ENCODE measurements at regions not wholly inside any gene's neighbourhood (a gene's known extent, or its start where the extent isn't known, plus 50 kb on each side); places are given as distances from the start of the nearest gene placed in this dataset.

GRCh38 chr1:218752126-218752525, 407.0 kb downstream of the TGFB2 start:
- DNase-seq (ENCODE audit: low read depth in 4 of 4, low spot score in 3 of 4): no peak

GRCh38 chr1:218754477-218754876, 409.3 kb downstream of the TGFB2 start:
- DNase-seq (ENCODE audit: low read depth in 4 of 4, low spot score in 3 of 4): no peak

- no peak for DNase-seq (ENCODE audit: low read depth in 4 of 4, low spot score in 3 of 4)
Observed at GRCh38 chr1:218755128-218755527, 410.0 kb downstream of the TGFB2 start.

GRCh38 chr1:218759795-218760194, 413.9 kb upstream of the LYPLAL1 start:
- DNase-seq (ENCODE audit: low read depth in 4 of 4, low spot score in 3 of 4): no peak

DNA sequence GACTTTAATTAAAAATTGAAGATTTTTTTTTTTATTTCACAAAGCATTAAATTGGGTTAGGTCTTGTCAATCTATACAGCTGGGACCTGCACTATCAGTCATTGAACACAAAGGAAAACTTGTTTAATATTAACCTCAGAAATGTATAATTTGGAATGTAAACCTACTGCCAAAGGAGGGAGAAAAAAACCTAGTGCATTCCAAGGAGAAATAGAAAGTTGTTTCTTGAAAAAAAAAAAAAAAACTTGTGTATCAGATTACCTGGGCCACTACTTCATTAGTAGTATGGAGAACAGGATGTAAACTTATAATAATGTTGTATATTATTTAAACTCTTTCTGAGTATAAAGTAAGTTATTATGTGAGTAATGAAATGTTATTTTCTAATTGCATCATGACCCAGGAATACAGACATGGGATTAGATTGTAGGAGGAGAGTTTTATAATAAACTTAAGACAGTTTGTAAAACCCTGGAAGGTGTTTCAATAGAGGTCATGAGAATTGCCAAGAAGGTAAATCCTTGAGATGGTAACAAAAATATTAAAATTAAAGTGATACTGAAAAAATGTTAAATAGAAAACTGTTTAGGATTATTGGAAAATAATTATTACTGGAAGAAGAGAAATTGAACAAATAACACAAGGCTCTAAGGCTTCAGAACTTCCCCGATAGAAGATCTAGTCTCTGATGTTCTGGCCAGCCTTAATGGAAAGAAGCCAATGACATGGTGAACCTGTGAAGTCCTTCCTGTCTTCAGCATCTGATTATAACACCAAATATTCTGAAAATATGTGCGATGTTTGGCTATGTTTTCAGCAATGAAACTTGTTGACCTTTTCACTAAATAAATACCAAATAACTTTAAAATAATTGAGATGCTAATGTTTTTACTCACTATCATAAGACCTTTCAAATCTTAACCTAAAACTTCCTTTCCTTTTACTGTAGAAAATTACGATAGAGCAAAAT, 412.8 kb upstream of the LYPLAL1 start:
- no peak for DNase-seq (ENCODE audit: low read depth in 4 of 4, low spot score in 3 of 4)

GRCh38 chr1:218763538-218763937, 410.1 kb upstream of the LYPLAL1 start:
- no peak for DNase-seq (ENCODE audit: low read depth in 4 of 4, low spot score in 3 of 4)

- no peak for DNase-seq (ENCODE audit: low read depth in 4 of 4, low spot score in 3 of 4)
Observed at GRCh38 chr1:218765753-218766152, 407.9 kb upstream of the LYPLAL1 start.

DNA sequence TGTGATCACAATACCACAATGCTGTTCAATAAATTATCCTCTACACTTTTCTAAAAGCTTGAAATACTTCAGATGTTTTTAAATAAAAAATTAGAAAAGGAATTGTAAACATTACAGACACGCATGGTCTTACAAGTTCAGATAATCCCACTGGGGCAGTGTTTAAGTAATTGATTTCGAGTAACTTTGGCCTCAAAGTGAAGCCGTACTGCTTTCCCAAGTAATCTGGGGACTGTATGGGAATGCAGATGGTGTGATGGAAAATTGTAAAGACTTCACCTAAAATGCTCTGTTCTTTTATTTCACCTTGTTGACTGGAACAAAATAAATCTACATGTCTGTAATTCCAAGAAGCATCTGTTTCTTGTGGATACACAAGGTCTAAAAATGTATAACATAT, 401.7 kb upstream of the LYPLAL1 start:
- no peak for DNase-seq (ENCODE audit: low read depth in 4 of 4, low spot score in 3 of 4)

GRCh38 chr1:218772575-218772974, 401.1 kb upstream of the LYPLAL1 start:
- DNase-seq (ENCODE audit: low read depth in 4 of 4, low spot score in 3 of 4): no peak

DNA sequence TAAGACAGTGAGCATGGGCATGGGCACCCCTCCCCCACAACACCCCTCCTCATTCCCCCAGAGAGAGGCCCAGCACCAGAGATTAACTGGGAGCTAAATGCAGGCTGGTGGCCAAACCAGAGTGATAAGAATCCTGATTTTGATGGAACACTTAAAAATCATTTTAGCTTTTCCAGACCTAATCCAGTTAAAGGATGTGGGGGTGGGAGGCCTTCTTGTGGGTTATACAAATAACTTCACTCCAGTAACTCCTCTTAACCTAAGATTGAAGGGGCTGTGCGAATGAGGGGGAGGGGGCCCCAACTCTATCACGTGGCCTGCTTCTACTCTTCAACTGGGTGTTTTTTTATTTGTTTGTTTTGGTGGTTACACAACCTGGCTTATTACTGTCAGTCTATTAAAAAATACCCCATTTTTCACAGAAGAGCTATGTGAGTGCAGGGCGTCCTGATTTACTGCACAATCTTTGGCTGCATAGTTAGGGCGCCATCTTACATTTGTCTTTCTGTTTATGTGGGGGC, 398.1 kb upstream of the LYPLAL1 start:
- DNase-seq (ENCODE audit: low read depth in 4 of 4, low spot score in 3 of 4): no peak

- DNase-seq (ENCODE audit: low read depth in 4 of 4, low spot score in 3 of 4): no peak
Observed at GRCh38 chr1:218778257-218779126, 395.2 kb upstream of the LYPLAL1 start.

DNA sequence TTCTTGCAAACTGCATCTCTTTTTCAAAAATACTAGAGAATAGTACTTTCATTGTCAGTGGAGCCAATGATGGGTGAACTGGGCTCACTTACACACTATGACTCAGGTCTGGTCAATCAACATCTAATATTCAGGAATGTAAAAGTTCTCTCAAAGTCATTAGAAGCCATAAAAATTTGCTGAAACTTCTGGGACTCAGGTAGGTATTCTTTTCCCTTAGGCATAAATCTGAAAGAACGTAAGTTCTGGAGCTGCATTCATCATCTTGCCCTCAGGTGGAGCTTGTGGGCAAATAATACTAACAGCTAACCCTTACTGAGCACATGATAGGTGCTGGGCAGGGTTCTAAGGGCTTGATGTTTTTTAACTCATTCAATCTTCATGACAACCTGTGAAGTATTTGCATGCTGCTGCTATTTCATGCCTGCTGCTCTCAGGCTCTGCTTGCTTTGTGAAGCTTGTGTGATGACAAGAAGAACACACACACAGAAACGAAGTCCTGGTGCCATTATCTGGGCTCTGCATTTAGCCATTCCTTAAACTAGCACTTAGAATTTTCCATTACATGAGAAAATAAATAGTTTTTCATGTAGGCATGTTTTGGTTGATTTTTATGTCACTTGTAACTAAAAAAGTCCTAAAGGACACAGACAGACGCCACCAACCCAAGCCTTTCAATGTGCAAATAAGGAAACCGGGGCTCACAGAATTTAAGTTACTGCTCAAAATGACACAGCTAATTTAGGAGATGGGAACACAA, 394.2 kb upstream of the LYPLAL1 start:
- no peak for DNase-seq (ENCODE audit: low read depth in 4 of 4, low spot score in 3 of 4)

DNA sequence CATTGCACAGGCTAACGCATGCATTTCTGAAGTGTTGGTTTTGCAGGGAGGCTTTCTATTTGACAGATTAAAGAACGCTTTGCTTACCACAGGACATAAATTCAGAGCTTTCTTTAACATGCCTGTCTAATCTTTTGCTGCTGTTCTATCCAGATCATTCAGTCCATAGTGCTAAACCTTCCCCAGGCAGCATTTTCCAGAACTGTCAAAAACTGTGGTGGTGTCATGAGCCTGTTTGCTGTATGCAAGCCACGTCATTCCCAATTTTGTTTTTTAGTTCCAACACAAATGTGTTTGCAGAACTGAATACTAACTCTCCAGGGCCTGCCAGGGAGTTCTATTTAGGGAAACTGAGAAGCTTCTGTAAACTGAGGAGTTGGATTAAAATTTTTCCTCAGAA, 390.5 kb upstream of the LYPLAL1 start:
- DNase-seq (ENCODE audit: low read depth in 4 of 4, low spot score in 3 of 4): no peak

GRCh38 chr1:218783916-218784315, 389.8 kb upstream of the LYPLAL1 start:
- no peak for DNase-seq (ENCODE audit: low read depth in 4 of 4, low spot score in 3 of 4)

DNA sequence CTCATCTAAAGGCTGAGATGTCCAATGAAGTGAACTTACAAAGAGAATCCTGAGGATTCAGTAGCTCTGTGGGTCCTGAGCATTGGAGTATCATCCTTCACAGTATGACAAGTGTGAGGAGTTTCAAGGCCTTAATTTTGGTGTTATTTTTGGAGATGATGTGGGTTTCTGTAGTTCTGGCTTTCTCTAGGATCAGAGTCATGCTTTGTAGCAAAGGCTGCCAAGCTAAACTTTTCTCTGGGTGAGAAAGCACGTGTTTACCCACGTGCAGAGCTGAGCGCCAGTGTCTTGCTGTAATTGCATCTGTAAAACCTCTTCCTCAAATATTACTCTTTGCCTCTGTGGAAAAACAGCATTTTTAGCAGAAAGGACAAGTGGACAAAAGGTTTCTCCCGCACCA, 387.8 kb upstream of the LYPLAL1 start:
- no peak for DNase-seq (ENCODE audit: low read depth in 4 of 4, low spot score in 3 of 4)

DNA sequence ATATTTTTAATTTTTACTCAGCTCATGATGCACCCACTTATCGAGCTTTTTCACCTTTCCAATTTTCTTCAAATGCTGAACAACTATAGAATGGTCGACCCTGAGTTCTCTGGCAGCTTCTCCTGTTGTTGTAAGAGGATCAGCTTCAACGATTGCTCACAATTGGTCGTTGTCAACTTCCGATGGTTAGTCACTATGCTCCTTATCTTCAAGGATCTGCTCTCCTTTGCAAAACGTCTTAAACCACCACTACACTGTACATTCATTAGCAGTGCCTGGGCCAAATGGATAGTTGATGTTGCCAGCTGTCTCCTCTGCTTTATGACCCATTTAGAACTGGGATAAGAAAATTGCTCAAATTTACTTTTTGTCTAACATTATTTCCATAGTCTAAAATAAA, 385.9 kb upstream of the LYPLAL1 start:
- no peak for DNase-seq (ENCODE audit: low read depth in 4 of 4, low spot score in 3 of 4)

DNA sequence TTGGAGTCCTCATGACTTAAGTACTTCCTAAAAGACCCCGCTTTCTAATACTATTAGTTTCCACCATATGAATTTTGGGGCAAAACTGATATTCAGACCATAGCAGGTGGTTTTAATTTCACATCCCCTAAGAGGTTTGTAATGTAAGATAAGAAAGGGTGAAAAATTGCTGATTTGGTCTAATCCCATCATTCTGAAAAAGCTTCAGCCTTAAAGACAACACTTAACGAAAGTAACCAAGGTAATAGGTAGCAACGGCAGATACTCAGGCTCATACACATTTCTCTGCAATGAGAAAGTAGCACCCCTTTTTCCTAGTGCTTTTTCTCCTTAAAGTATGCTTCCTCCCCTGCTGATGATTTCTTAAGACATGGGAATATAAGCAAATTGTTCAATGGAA, 376.9 kb upstream of the LYPLAL1 start:
- no peak for DNase-seq (ENCODE audit: low read depth in 4 of 4, low spot score in 3 of 4)

DNA sequence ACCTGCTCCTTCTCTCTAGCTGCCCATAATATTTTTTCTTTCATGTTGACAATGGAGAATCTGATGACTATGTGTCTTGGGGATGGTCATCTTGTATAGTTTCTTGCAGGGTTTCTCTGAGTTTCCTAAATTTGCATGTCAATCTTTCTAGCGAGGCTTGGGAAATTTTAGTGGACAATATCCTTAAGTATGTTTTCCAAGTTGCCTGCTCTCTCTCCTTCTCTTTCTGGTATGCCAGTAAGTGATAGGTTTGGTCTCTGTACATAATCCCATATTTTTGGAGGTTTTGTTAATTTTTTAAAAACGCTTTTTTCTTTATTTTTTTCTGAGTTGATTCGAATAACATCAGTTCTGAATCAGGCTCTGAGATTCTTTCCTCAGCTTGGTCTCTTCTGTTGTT, 370.9 kb upstream of the LYPLAL1 start:
- DNase-seq (ENCODE audit: low read depth in 4 of 4, low spot score in 3 of 4): no peak

DNA sequence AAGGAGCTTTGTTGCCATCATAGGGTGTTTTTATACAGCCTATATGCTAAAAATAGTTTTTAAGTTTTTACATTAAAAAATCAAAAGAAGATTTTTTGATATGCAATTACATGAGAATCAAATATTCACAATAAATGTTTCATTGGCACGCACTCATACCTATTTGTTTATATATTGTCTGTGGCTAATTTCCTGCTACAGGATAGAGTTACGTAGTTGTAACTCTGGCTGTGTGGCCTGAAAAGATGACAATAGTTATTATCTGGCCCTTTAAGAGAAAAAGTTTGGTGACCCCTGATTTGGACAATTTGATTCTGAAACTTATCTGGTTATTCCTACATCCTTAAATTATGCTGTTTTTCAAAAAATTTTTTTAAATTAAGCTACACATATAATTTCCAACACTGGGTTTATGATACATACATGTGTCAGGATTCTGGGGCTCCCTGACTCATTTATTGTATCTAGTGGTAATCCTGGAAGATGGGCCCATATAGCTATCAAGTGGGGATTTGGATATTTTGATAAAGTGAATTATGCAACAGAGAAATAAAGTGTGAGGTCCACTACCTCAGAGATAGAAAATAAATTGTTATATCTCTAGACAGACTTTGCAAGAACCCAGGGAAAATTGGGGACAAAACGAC, 370.2 kb upstream of the LYPLAL1 start:
- DNase-seq (ENCODE audit: low read depth in 4 of 4, low spot score in 3 of 4): no peak
